PC-3 (cell line): ENCODE measurements at regions not wholly inside any gene's neighbourhood (a gene's known extent, or its start where the extent isn't known, plus 50 kb on each side); places are given as distances from the start of the nearest gene placed in this dataset.

ENCODE experiments used
- ATAC-seq: fragments of 200-7000 bp; cut with Tn5 transposase; 2 replicates; pipeline ENCODE4 v1.9.1; 2020; ENCODE audit warnings: mild to moderate bottlenecking, moderate library complexity
- BruUV-seq: library from RNA; stranded (reverse); fragments of 400-500 nt; replicated peaks from 2 replicates; lab custom pipeline; 2021; lab: Mats Ljungman, UMichigan
- CTCF ChIA-PET: fragments of 300-600 bp; sonication (Branson Sonifier 250); formaldehyde crosslinking; loops from one replicate; lab custom pipeline; 2022; ENCODE audit warnings: antibody characterized with exemption; lab: Charles Lee
- POLR2A ChIA-PET: fragments of 300-600 bp; sonication (Branson Sonifier 250); formaldehyde crosslinking; loops from one replicate; lab custom pipeline; 2022; ENCODE audit warnings: antibody characterized with exemption; ENCODE audit not compliant: unreplicated experiment; lab: Charles Lee
- DNase-seq: peaks from one replicate; pipeline ENCODE4 v3.0.0-alpha.2; 2015
- H2AFZ ChIP-seq: fragments of 300-600 bp; sonication (generic); 2 replicates; pipeline ENCODE4 v1.6.0; 2016; ENCODE audit warnings: antibody characterized with exemption, low read length
- H3F3A ChIP-seq: fragments of 300-600 bp; sonication (generic); one replicate; pipeline ENCODE4 v1.6.0; 2017; ENCODE audit warnings: antibody characterized with exemption, low read length, control low read depth, mild to moderate bottlenecking; ENCODE audit not compliant: unreplicated experiment
- H3K27ac ChIP-seq: fragments of 300-600 bp; sonication (generic); 2 replicates; pipeline ENCODE4 v1.5.1; 2016; ENCODE audit warnings: mild to moderate bottlenecking, low read length
- H3K27me3 ChIP-seq: fragments of 300-600 bp; sonication (generic); 2 replicates; pipeline ENCODE4 v1.6.1; 2016; ENCODE audit warnings: low read length, mixed read lengths
- H3K36me3 ChIP-seq: fragments of 300-600 bp; sonication (generic); 2 replicates; pipeline ENCODE4 v1.6.1; 2016; ENCODE audit warnings: low read depth, mixed run types, low read length, mixed read lengths
- H3K4me1 ChIP-seq: fragments of 300-600 bp; sonication (generic); 2 replicates; pipeline ENCODE4 v1.5.1; 2016; ENCODE audit warnings: low read length; ENCODE audit not compliant: insufficient read depth
- H3K4me2 ChIP-seq: fragments of 300-600 bp; sonication (generic); 2 replicates; pipeline ENCODE4 v1.6.0; 2016; ENCODE audit warnings: low read length
- H3K4me3 ChIP-seq: fragments of 300-600 bp; sonication (generic); 2 replicates; pipeline ENCODE4 v1.5.1; 2016; ENCODE audit warnings: mild to moderate bottlenecking, low read length, mixed read lengths
- H3K79me2 ChIP-seq: fragments of 300-600 bp; sonication (generic); 2 replicates; pipeline ENCODE4 v1.6.1; 2017; ENCODE audit warnings: low read length, mixed read lengths
- H3K9ac ChIP-seq: fragments of 300-600 bp; sonication (generic); 2 replicates; pipeline ENCODE4 v1.6.0; 2016; ENCODE audit warnings: mild to moderate bottlenecking, low read length
- H3K9me2 ChIP-seq: fragments of 300-600 bp; sonication (generic); replicated peaks from 2 replicates; pipeline ENCODE4 v1.6.1; 2016; ENCODE audit warnings: mixed run types, low read length, mixed read lengths
- H3K9me3 ChIP-seq: fragments of 300-600 bp; sonication (generic); 2 replicates; pipeline ENCODE4 v1.6.1; 2016; ENCODE audit warnings: low read length, mixed read lengths
- H4K20me1 ChIP-seq: fragments of 300-600 bp; sonication (generic); 2 replicates; pipeline ENCODE4 v1.6.1; 2016; ENCODE audit warnings: low read length, mixed read lengths
- CTCF ChIP-seq: fragments of 300-600 bp; sonication (generic); conservative IDR thresholded peaks from 2 replicates; pipeline ENCODE4 v1.5.1; 2017; ENCODE audit warnings: antibody characterized with exemption, low read depth, mild to moderate bottlenecking, low read length
- EZH2 ChIP-seq: fragments of 300-600 bp; sonication (generic); IDR thresholded peaks from one replicate; pipeline ENCODE4 v1.6.1; 2017; ENCODE audit warnings: antibody characterized with exemption, mild to moderate bottlenecking, low read length; ENCODE audit not compliant: unreplicated experiment
- EZH2phosphoT487 ChIP-seq: fragments of 300-600 bp; sonication (generic); IDR thresholded peaks from 2 replicates; pipeline ENCODE4 v1.6.1; 2018; ENCODE audit warnings: mild to moderate bottlenecking, antibody characterized with exemption, low read length, borderline replicate concordance
- intact Hi-C: fragments of 100-400 bp; cut with micrococcal nuclease; formaldehyde crosslinking; loops from 2 replicates; pipeline ENCODE4 v1.9.0; 2023

GRCh38 chr3:10764259-10765051 is 51.6 kb upstream of the SLC6A11 start:
- H3K4me3 ChIP-seq = no peak overlapping the region
- no peaks in the 10 kb centered on the region for H3K9me2 ChIP-seq
- DNase-seq = no peak
- H3K27me3 ChIP-seq = no peaks in the 10 kb centered on the region
- no peaks in the 10 kb centered on the region for H3K36me3 ChIP-seq
- ATAC-seq = no peak
- ChIA-PET CTCF (no interaction called here), POLR2A (no interaction called here)
- no peak overlapping the region for H2AFZ ChIP-seq
- TF ChIP-seq CTCF = no peak
- TF ChIP-seq EZH2 = no peak
- no peak for TF ChIP-seq EZH2phosphoT487
- no peaks in the 10 kb centered on the region for H3K79me2 ChIP-seq
- no peak overlapping the region for H3K9ac ChIP-seq
- intact Hi-C loops = no loop called here
- H4K20me1 ChIP-seq = no peaks in the 10 kb centered on the region
- BruUV-seq = no TSS peak
- H3K4me1 ChIP-seq = peaks cover 7% of the 10 kb centered on the region; the same call in 1 of the 2 replicates
- H3K9me3 ChIP-seq = no peaks in the 10 kb centered on the region
- H3K27ac ChIP-seq = no peak overlapping the region
- no peak overlapping the region for H3K4me2 ChIP-seq
- no peaks in the 10 kb centered on the region for H3F3A ChIP-seq

GRCh38 chr3:10766049-10766705 is 49.9 kb upstream of the SLC6A11 start:
- DNase-seq (no peak), ATAC-seq (no peak)
- H3K9me2 ChIP-seq = no peaks in the 10 kb centered on the region
- no peak overlapping the region for H3K4me3 ChIP-seq
- ChIA-PET POLR2A (no interaction called here), CTCF (no interaction called here)
- H3K36me3 ChIP-seq = no peaks in the 10 kb centered on the region
- H3K4me1 ChIP-seq = peaks cover 7% of the 10 kb centered on the region; the same call in 1 of the 2 replicates
- no peak overlapping the region for H3K4me2 ChIP-seq
- H3K9ac ChIP-seq = no peak overlapping the region
- no TSS peak for BruUV-seq
- H3F3A ChIP-seq = no peaks in the 10 kb centered on the region
- intact Hi-C loops = no loop called here
- no peaks in the 10 kb centered on the region for H3K9me3 ChIP-seq
- H3K27me3 ChIP-seq = no peaks in the 10 kb centered on the region
- H4K20me1 ChIP-seq = no peaks in the 10 kb centered on the region
- TF ChIP-seq CTCF (no peak), EZH2 (no peak), EZH2phosphoT487 (no peak)
- H3K79me2 ChIP-seq = no peaks in the 10 kb centered on the region
- H2AFZ ChIP-seq = no peak overlapping the region
- no peak overlapping the region for H3K27ac ChIP-seq
